Right renal cortex interstitium (tissue), 3 donors: ENCODE measurements at regions not wholly inside any gene's neighbourhood (a gene's known extent, or its start where the extent isn't known, plus 50 kb on each side); places are given as distances from the start of the nearest gene placed in this dataset.

Experiments
- DNase-seq, 3 donors: peaks; one replicate each; pipeline ENCODE4 v3.0.0-alpha.2; 2013; ENCODE audit warnings: low read depth in 3 of 3, low spot score in 2 of 3

DNA sequence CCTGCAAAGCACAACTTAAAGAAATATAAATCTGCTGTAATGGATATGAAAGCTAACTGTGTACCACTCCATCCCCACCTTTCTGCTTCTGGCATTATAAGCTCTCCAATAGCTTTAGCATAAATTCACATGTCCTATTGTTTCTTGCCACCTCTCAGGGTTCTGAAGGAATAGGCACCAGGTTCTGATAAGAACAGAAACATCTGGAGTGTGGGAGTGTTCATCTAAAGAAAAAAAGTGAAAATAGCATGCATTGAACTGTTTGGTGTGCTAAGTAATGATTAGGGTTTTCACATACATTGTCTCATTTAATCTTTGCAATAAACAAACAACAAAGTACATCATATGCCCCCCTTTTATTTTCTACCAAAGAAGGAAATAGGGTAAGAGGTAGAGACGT lies 72.3 kb downstream of the FAM76B start:
- no peak for DNase-seq

DNA sequence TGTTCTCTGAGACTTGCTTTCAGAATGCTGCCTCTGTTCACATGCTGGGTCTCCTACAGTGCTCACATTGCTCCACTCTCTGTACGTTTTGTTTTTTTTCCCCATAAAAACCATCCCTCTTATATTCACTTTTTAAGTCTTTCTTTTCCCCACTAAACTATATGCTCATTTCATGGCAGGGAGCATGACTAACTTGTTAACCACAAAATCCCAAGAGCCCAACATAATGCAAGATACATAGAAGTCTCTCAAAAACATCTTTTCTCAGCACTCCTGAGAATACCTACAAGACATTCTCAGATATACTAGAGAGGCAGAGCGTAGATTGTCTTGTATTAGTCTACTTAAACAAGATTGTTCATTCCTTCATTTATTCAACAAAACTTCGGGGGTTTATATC lies 73.3 kb downstream of the FAM76B start:
- no peak for DNase-seq

DNA sequence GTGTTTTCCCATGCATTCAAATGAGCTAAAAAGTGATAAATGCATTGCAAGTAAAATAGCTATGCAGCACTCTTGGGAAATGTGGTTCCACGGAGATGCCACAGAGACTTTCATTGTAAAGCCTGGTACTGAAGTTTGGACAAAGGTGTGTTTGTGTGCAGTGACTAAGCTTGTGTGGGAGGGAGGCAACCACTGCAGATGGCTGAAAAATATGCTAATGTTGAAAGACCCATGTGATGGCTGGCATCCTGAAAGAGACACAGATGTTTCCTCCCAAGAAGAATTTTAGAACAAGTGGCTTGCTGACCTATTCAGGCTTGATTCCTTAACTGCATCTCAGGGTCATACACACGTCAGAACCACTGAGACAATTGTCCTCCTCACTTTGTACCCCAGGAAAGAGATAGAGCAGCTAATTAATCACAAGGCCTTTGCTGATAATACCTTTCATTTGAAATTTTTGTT lies 73.8 kb downstream of the FAM76B start:
- DNase-seq = no peak

DNA sequence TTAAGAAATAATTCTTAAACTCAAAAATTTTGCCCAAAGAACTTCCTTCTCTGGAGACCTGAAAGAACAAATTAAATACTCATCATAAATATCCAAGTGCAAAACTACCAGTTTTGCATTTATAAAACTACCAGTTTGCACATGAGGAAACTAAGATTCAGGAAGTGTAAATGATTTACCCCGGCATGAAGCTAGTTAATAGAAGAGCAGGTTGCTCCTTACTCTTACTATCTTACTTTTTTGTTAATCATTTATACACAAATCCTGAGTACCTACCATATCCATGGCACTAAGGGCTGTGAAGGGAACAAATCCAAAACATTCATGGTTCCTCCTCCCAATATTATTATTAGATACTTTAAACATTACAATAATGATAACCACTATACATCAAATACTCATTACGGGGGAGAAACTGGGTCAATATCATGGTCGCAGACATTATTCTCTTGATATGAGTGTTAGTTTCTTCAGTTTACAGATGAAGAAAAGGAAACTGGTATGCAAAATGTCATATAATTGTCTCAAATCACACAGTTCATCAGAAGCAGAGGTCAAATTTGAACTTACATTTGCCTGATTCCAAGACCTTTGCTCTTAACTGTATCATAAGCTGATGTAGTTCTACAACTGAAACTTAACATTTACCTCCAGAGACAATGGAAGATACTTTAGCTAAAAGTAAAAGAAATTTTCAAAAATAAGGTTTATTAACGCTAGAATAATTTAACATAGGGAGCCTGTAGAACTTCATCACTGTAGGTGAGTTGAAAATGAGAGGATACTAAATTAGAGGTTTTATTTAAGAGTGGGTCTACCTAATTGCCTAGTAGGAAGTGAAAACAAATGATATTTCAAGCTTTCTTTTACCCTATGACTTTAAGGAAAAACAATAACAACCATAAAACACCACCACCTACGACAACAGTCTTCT lies 74.5 kb downstream of the FAM76B start:
- no peak for DNase-seq

DNA sequence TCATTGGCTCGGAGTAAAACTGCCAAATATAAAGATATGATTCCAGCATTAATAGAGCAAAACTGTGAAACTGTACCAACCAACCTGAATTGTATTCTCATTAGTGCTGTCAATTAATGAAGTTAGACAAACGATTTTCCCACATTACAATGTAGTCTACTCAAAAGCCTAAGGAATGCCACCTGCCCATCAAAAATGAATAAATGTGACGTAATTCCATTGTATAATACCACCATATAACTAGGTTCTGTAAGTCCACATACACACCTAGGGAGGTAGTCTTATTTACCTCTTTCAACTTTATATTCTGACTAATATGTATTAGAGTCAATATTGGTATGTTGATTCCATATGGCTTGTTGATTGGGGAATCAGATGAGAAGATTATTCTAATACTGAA lies 76.2 kb downstream of the FAM76B start:
- DNase-seq = no peak

DNA sequence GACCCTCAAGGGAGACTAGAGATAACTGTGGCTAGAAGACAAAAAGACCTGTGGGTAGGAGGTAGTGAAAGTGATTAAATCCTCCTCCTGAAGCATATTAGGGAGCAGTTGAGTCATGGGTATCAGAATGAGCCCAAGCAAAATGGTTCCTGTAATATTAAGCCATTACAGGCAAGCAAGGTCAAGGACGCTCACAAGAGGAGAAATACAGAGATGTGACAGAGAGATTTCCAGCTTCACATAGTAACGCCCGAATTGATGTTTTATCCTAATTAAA lies 77.7 kb downstream of the FAM76B start:
- DNase-seq = no peak

DNA sequence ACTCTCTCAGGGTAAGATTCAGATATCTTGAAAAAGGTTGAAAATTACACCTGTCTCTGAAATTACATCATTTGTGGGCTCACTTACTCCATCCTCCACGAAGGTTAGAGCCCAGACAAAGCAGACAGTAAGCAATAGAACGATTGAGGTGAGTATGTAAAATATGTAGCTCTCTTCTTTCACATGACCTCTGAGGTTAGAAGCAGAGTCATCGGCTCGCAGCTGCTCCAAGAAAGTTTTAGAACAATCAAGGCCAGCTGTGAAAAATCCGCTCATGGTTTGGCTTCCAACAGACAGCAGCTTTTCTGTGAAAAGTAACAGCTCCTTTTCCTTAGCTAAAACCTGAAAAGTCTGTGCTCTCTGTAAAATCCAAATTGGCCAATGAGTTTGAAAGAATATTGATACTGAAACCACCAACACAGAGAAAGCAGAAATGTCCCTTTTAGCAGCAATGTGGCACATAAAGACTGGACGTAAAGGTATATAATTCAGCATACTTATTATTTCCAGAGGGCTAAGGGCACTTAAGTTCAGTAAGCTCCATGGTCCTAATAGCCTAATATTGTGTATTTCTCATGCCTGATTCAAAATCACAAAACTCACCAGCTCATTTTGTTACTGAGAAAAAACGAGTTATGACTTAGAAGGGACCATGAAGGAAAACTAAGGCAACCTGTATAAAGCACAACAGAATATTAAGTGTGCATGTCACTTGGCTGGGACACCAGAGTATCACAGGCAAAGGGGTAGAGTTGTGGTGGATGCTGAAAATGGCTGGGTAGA lies 78.2 kb downstream of the FAM76B start:
- DNase-seq = no peak

DNA sequence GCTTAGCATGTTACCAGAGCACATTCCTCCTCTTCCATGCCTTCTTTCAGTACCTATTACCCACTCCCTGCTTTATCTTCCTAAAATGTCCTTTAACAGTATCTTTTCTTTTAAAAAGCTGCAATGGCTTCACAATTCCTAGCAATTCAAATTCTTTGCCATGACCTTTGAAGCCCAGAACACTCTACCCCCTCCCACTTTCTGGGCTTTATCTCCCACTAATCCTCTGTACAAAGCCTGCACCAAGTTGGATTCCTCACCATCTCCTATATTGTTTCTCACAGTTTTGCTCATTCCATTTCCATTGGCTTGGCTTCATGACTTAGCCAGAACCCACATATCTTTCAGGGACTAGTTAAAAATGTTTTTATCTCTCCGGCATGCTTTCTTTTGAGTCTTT lies 80.9 kb downstream of the FAM76B start:
- no peak for DNase-seq

DNA sequence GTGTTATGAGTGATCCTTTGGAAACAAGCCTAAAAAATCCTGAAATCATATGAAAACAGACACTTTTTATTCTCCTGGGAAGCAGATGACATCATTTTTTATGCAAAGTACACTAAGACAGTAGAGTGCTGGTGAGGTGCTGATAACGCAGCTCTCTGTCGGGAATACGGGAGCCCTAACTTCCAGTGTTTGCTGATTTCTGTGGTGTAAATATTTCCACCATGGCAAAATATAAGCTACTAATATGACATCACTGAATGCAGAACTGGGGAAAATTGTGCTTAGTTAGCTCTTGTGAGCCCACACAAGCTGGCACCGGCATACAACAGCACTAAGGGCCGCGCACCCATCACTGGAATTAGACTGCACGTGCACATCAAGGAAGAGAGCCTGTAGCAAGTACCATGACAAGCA lies 82.6 kb downstream of the FAM76B start:
- DNase-seq = no peak

DNA sequence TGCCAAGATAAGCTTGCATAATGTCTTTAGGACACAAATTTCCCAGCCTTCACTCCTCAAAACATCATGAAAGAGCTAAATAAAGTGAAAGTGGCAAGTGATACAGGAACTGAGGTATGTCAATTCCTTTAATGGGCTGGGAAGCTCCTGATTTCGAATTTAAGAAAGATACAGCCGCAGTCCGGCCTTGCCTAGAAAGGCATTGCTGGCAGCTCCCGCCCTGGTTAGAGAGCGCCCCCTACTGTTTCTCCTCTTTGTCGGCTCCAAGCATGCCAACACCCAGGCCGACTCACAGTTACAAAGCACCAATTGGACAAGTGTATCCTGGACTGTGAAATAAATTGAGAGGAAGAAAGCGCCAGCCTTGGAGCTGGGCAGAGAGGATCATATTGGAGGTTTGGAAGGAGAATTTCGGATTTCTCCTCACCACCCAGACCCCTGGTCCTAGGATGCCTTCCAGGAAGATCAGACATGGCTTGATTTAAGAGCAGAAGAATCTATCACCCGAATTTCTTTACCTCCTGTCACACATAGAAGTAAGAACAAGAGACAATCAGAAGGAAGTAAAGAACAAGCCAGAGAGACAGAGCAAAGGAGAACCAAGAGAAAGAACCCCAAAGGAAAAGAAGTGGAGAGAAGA lies 84.0 kb downstream of the FAM76B start:
- DNase-seq = peak; percentile 74 to 82 (median 81)

DNA sequence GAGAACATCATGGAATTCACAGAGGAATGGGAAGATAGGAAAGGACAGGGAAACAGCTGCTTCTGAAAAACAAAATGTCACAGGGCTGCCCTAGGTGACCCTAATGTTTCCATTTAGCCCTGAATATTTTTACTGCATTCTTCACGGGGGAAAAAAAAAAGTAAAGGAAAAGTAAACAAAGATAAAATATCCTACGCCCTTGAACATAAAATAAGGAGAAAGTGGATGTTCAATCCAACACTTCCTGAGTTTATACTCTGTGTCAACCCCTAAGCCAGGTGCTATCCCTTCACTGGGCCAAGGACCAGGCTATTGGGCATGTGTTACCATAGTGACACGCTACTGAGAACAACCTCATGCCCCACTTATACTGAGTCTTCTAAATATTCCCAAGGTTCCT lies 84.7 kb downstream of the FAM76B start:
- DNase-seq = no peak

DNA sequence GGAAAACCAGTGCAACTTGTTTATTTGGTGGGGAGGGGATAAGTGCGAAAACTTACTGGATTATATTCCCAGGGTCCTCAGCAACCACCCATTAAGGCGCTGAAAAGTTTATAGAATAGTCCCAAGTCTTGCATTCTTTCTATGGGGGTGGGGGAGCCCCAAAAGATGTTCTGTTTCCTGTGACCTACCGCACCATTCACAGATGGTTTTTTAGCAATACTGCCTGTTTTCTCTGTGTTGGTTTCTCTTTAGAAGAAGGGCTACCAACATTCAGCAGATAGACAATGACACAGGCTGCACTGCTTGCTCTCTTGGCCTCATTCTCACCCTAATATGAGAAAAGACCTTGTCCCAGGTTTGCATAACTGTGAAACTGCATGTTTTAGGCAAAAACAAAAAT lies 86.5 kb downstream of the FAM76B start:
- DNase-seq = no peak

DNA sequence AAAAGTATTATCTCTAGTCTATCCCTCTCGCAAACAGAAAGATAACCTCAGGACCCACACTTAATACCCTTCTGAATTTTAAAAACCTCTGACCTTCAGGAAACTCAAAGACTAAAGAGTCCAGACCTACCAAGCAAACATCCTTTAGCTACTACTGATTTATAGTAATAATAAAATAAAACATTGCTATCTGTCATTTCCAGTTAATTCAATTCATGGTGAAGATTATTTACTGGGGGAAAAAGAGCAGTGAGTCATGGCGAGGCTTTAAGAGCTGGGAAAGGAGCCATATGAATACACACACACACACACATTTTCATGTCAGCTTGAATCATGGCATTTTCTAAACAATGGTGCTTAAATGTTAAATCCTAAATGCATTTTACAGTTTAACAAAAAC lies 87.1 kb downstream of the FAM76B start:
- DNase-seq = peak; percentile 45 to 61 (median 52)

DNA sequence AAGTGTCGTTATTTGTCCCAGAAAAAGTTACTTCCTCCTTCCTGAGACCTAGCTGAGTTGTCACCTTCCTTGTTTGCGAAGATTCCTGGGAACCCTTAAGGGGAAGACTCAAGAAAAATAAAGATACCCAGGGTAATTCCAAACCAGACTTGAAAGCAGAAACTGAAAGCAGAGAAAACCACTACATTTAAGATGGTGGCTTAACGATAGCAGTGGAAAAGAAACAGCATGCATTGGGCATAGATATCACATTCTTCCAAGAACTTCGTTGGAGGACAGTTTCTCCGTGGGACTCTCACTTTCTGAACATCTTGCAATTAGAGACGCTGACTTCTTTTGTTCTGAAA lies 89.1 kb downstream of the FAM76B start:
- no peak for DNase-seq

DNA sequence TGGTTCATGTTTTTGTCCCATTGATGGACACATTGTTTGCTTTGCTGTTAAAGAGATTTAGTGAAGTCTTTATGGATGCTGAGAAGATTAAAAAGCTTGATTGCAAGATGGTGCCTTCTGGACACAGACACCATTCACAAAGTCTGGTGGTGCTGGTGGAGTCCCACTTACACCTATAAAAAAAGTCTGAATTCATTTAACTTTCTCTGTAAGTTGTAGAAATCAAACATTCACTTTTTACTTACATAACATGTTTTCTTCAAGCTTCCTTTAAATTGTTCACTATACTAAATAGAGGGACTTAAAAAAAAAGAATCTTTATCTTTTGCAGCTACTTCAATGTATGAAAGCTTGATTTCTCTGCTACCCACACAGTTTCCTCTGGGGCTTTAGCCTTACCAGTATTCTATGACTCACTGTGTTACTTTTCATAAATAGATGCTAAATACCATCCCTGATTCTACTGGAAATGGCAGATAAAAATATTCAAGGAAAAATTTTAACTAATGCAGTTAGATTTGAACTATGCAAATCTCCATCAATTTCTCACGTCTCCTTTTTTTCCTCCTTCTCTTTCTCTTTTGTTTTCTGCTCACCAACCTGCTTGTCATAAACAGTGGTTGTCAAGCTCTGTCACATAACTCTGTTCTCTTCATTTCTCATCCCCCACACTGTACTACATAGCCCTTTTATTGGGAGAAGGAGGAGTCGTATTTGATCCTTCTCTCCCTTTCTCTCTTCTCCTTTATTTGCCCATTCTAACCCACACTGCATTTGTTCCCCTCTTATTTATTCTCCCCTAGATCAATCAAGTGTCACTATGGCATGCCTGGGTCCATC lies 89.7 kb downstream of the FAM76B start:
- no peak for DNase-seq

DNA sequence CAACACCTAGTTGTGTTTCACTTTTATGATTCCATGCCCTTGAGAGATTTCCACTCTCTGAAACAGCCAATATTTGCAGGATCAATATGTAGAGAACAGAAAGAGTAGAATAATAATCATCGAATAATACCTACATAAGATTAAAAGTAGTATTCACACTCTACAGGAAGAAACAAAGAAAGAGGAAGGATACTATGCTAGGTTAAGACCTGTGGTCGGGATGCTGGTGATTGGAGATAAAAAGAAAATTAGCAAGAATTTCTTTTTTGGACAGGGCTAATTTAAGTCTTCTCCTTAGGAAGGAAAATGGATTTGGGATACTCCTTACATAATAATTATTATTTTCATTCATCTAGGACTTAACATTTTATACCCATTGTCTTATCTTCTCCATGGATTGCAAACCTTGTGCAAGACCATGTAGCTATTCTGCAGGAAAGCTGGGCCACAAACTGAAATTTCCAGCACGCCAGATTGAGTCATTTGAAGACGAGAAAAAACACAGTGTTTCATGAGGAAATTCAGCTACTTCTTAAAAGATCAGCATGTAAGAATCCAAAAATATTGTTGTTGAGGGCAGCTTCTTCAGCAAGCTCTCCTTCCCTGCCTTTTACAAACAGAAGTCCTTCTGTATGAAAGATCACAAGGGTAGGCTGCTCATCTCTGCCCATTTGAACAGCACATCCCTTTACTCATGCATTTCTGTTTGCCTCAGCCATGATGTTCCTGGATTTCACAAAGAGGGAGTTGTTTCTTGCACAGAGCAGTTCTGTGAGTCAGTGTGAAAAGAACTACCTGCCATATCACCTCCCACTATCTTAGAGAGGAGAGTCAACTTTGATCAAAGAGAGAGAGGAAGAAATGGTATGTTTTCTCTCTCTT lies 90.7 kb downstream of the FAM76B start:
- no peak for DNase-seq

DNA sequence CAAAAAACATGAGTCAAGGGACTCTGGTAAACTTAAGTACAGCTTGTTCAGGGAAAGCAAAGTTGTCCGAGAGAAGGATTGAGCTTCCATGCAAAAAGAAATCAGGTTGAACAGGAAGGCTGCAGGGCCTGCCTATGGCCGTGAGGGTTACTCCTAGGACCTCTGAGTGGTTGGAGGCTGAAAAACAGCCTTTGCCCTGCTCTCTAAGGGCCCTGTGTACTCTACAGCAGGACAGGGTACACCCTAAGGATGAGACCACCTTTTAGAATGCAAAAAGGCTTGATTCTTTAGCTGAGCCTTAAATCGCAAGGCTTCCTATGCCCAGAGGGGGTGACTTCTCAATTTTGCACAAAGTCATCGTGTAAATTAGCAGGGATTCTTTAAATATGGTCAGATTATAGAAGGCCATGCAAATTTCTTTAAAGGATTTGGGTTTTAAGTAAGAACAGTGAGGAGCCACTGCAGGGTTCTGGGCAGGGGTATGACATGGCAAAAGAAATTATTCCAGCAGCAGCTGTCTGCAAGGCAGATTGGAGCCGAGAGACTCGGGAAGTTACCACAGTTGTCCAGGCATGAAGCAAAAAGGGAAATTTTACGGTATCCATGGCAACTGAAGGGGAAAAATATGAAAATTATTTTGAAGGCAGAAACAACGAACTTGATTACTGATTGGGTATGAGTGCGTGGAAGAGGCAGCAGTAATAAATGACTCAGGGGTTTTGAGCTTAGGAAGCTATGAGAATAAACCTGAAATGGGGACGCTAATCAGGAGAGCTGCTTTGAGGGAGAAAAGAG lies 91.8 kb downstream of the FAM76B start:
- DNase-seq = no peak

DNA sequence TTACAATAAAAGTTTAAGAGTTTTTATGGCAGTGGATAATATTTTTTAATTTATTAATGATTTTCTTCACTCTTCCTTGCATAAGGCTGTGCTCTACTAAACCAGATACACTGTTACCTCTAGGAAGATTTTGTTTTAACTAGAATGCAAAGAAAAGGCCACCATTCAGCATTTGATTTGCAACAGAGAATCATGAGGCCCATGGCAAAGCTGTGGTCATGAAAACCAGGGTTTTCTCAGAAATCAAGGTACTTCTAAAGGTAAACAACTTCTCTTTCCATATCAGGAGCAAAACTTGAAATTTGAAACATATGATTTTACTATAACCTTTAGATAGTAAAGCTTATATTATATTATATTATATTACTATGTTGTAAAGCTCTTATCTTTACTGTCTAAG lies 94.4 kb downstream of the FAM76B start:
- DNase-seq = no peak

DNA sequence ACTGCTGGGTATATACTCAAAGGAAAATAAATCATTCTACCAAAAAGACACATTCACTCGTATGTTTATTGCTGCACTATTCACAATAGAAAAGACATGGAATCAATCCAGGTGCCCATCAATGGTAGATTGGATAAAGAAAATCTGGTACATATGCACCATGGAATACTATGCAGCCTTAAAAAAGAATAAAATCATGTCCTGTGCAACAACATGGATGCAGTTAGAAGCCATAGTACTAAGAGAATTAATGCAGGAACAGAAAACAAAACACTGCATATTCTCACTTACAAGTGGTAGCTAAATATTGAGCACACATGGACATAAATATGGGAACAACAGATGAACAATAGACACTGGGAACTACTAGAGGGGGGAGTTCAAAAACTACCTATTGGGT lies 96.3 kb downstream of the FAM76B start:
- no peak for DNase-seq
